Loucy (cell line): ENCODE measurements at regions not wholly inside any gene's neighbourhood (a gene's known extent, or its start where the extent isn't known, plus 50 kb on each side); places are given as distances from the start of the nearest gene placed in this dataset.

ENCODE experiments used
- CTCF ChIP-seq: fragments of 200-600 bp; sonication (generic); conservative IDR thresholded peaks from 2 replicates; pipeline ENCODE4 v1.5.1; 2014; ENCODE audit warnings: mild to moderate bottlenecking, antibody characterized with exemption, low read length
- EZH2phosphoT487 ChIP-seq: fragments of 200-600 bp; IDR thresholded peaks from 2 replicates; pipeline ENCODE4 v1.6.1; 2018; ENCODE audit warnings: antibody characterized with exemption, mild to moderate bottlenecking, moderate library complexity, borderline replicate concordance

GRCh38 chr1:214178102-214178501 is 102.9 kb upstream of the SMYD2 start:
- no peak for TF ChIP-seq CTCF
- TF ChIP-seq EZH2phosphoT487: no peak
